NCI-H1417 treated with DMSO at 0.1 percent for 48 hours (cell line): ENCODE measurements at regions not wholly inside any gene's neighbourhood (a gene's known extent, or its start where the extent isn't known, plus 50 kb on each side); places are given as distances from the start of the nearest gene placed in this dataset.
"Not testable (repeated sequence)": the region's sequence is repeated elsewhere in the genome, so short reads cannot be mapped to it uniquely, and the experiment has no call there.

Experiments used
- DNase-seq: peaks from one replicate; lab custom pipeline; 2025; lab: John Stamatoyannopoulos, UW

DNA sequence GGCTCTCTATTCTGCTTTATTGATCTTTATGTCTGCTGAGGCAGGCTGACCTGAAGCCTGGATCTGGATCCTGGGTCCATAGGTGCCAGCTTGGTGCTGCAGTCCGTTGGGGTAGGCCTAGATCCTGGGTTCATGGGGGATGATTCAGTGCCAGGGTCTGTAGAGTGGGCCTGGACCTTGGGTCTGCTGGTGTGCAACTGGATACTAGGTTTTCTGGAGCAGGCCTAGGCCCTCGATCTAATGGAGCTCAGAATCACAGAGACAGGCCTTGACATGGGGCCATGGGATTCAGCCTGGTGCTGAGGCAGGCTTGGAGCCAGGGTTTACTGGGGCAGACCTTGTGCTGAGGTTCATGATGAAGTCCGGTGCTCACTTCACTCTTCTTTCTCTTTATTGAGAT, 358.6 kb downstream of the TEX13C start:
- no peak for DNase-seq

GRCh38 chrX:125680366-125680765, 360.7 kb downstream of the TEX13C start:
- DNase-seq: no peak

- no peak for DNase-seq
These were observed 361.4 kb downstream of the TEX13C start for GRCh38 chrX:125681058-125681457.

DNA sequence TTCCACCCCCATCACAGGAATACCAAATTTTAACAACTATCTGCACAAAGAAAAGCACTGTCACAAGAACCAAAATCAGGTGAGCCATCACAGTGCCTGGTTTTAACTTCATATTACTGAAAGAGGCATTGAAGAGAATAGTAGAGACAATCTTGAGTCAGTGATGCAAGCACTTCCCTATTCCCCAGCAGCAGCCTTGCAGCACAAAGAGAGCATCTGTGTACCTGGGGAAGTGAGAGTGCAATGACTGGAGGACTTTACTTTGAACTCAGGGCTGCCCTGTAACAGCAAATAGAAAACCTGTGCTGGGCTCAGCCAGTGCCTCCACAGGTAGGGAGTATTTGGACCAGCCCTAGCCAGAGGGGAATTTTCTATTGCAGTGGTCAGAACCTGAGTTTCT, 361.8 kb downstream of the TEX13C start:
- DNase-seq: no peak

- DNase-seq: not testable (repeated sequence)
These were observed 370.9 kb downstream of the TEX13C start for GRCh38 chrX:125690522-125690921.

DNA sequence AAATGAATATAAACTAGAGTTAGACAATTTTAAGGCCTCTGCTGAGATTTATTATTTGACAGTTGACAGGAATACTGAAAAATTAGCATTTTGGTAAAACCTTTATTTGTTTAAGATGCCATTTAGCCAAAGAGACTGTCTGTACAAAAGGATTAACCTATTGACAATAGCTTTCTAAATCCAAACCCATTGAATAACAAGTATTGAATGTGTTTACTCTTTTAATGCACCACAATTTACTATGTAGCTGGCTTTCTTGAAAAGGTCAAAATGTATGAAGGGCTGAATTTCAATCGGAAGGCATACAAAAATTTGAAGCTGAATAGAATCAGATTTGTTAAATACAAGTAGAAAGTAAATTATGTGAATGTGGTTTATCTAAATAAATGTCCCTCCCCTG, 374.5 kb downstream of the TEX13C start:
- no peak for DNase-seq

GRCh38 chrX:125709074-125709473, 389.4 kb downstream of the TEX13C start:
- DNase-seq: no peak

- no peak for DNase-seq
These were observed 389.9 kb downstream of the TEX13C start for GRCh38 chrX:125709532-125709931.

GRCh38 chrX:125710403-125711062, 390.9 kb downstream of the TEX13C start:
- DNase-seq: no peak

GRCh38 chrX:125711103-125711502, 391.4 kb downstream of the TEX13C start:
- no peak for DNase-seq

DNA sequence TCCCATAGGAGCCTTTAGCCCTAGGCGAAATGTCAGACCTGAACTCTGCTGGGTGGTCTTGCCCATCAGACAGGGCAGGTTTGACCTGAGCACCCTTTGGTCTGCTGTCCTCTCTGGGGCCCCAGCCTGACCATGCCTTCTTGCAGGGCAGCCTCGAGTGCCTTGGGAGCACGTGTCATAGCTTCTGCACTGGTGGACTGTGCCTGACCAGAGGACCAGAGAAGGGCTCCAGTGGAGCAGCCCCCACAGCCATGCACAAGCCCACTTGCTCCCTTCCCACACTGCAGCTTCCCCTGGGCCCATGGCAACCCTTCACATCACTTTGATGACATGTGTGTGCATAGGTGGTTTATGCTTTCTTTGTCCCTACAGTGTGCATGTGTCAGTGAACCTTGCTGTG, 394.0 kb downstream of the TEX13C start:
- no peak for DNase-seq

- DNase-seq: no peak
These were observed 407.4 kb downstream of the TEX13C start for GRCh38 chrX:125727117-125727516.

DNA sequence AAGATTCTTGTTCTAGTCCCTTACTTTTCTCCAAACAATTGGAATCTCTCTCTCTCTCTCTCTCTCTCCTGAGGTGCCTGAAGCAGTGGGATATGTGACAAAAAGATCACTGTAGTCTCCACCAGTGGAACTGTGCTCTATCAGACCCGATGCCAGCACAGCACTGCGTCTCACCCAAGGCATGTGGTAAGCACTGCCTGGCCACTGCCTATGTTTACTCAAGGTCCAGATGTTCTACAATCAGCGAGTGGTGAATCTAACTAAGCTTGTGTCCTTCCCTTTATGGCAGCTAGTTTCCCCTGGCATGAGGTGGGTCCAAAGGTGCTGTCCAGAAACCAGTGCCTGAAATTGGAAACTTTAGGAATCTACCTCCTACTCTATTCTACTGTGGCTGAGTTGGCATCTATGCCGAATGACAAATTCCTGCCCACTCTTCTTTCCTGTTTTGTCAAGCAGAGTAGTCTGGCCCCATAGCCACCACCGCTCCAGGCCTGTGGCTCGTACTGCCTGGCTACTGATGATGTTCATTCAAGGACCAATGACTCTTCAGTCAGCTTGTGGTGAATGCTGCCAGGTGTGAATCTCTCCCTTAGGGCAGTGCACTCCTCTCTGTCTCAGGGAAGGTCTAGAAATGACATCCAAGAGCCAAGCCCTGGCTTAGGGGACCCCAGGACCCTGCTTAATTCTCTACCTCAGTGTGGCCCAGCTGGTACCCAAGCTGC, 416.5 kb downstream of the TEX13C start:
- no peak for DNase-seq

DNA sequence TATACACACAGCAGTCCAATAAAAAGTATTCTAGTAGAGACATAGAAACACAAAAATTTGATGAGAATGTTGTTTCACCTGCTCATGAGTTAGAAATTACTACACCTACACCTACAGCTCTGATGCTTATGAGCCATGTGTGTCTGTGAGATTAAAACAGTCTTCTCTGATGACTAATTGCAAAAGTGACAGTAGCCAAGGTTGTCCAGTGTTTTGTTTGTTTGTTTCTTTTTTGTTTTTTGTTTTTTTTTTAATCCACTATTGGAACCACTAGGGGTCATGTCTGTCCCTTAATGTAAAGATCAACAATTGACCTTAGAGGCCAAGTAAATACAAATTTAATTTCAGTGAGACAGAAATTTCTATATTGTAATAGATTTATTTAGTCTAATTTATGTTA, 423.1 kb downstream of the TEX13C start:
- DNase-seq: no peak

DNA sequence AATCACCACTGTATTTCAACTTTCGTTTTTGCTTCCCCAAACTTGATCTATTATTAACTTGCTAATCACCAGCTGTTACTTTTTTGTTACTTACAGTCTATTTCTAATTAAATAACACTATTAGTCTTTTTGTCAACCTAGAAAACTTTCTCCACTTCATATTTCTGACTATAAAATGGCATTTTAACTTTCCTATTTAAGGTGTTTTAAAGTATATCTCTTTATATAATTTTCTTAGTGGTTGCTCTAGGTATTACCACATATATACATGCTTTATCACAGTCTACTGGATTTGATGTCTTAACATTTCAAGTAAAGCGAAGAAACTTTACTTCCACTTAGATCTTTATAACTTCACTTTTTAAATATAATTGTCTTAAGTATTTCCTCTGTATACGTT, 421.2 kb downstream of the DCAF12L2 start:
- no peak for DNase-seq

GRCh38 chrX:125757794-125758564, 408.1 kb downstream of the DCAF12L2 start:
- DNase-seq: no peak

DNA sequence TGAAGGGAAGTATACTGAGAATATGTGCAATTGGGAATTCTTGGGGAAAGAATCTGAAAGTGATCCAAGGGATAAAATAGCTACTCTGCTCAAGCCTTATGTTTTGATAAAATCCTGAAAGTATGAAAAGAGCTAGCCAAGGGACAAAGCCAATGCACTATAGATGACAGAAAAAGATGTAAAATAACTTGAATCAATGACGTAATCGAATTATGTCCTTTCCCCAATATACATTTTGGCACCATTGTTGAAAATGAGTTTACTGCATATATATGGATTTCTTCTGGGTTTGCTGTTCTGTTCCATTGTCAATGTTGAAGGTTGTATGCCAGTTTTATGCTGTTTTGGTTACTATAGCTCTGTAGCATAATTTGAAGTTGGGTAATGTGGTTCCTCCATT, 407.3 kb downstream of the DCAF12L2 start:
- no peak for DNase-seq

DNA sequence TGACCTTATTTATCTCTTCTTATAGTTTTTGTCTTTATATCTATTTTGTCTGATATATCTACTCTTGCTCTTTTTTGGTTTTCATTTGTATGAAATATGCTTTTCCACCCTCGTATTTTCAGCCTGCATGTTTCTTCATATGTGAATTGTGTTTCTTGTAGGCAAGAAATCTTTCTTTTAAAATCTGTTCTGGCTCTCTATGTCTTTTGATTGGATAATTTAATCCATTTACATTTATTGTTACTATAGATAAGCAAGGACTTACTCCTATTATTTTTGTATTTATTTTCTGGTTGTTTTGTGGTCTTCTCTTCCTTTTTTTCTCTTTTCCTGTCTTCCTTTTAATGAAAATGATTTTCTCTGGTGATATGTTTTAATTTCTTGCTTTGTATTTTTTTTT, 403.1 kb downstream of the DCAF12L2 start:
- DNase-seq: no peak

DNA sequence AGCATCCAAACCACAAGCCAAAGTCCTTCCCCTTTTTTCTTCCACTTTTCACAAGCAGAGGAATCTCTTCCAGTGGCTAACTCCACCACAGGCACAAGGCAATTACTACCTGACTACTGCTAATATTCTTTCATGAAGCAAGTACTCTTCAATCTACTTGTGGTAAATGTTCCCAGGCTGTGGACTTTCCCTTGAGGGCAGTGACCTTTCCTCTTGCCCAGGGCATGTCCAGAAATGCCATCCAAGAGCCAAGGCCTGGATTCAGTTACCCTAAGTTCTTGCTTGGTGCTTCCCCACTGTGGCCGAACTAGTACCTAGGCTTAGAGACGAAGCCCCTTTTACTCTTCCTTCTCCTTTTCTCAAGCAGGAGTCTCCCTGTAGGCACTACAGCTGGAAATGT, 400.7 kb downstream of the DCAF12L2 start:
- no peak for DNase-seq

DNA sequence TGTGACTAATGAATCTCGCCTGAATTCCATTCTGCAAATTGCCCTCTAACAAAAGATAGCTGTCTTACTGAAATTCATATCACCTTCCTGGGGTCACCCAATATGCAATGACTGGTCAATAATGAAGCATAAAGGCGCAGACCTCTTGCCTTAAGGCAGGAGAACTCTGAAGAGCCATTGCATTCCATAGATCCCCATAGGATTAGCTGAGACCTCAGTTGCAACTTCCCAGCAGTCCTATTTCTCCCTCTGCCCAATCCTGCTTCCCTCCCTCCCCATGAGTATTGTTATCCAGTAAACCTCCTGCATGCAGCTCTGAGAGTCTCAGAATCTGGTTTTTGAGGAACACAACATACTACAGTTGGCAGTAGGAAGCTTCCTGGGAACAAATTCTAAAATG, 396.5 kb downstream of the DCAF12L2 start:
- DNase-seq: no peak

- no peak for DNase-seq
These were observed 387.8 kb downstream of the DCAF12L2 start for GRCh38 chrX:125778261-125778660.

GRCh38 chrX:125782184-125782583, 383.9 kb downstream of the DCAF12L2 start:
- DNase-seq: no peak

- no peak for DNase-seq
These were observed 379.8 kb downstream of the DCAF12L2 start for GRCh38 chrX:125786316-125786715.
